Osteocyte (in vitro differentiated cells): ENCODE measurements at regions not wholly inside any gene's neighbourhood (a gene's known extent, or its start where the extent isn't known, plus 50 kb on each side); places are given as distances from the start of the nearest gene placed in this dataset.

ENCODE experiments used
- DNase-seq: peaks from one replicate; pipeline ENCODE4 v3.0.0; 2021; ENCODE audit warnings: mixed read lengths; ENCODE audit not compliant: unreplicated experiment; ENCODE audit errors: extremely low spot score
- H3K27ac Mint-ChIP-seq: one replicate; pipeline ENCODE4 v1.8.0; 2021; ENCODE audit warnings: mild to moderate bottlenecking, mixed read lengths; ENCODE audit not compliant: unreplicated experiment
- H3K27me3 Mint-ChIP-seq: one replicate; pipeline ENCODE4 v1.8.0; 2021; ENCODE audit warnings: mixed read lengths; ENCODE audit not compliant: unreplicated experiment
- H3K36me3 Mint-ChIP-seq: one replicate; pipeline ENCODE4 v1.8.0; 2021; ENCODE audit warnings: mixed read lengths; ENCODE audit not compliant: unreplicated experiment
- H3K4me1 Mint-ChIP-seq: one replicate; pipeline ENCODE4 v1.8.0; 2021; ENCODE audit warnings: mixed read lengths; ENCODE audit not compliant: unreplicated experiment
- H3K4me3 Mint-ChIP-seq: one replicate; pipeline ENCODE4 v1.8.0; 2021; ENCODE audit warnings: mild to moderate bottlenecking, moderate library complexity, mixed read lengths; ENCODE audit not compliant: unreplicated experiment
- H3K9me3 Mint-ChIP-seq: one replicate; pipeline ENCODE4 v1.8.0; 2021; ENCODE audit warnings: mixed read lengths; ENCODE audit not compliant: unreplicated experiment
- CTCF ChIP-seq: fragments of 200-600 bp; sonication (generic); IDR thresholded peaks from 2 replicates; pipeline ENCODE4 v1.5.0; 2021; ENCODE audit warnings: antibody characterized with exemption, mild to moderate bottlenecking, moderate library complexity

GRCh38 chr4:176856421-176856820 lies 63.7 kb upstream of the VEGFC start:
- no peak for DNase-seq
- peaks cover 16% of the 10 kb centered on the region for H3K9me3 Mint-ChIP-seq
- H3K4me3 Mint-ChIP-seq: no peak overlapping the region
- H3K27me3 Mint-ChIP-seq: no peaks in the 10 kb centered on the region
- no peak for TF ChIP-seq CTCF
- H3K27ac Mint-ChIP-seq: no peak overlapping the region
- H3K4me1 Mint-ChIP-seq: no peaks in the 10 kb centered on the region
- no peaks in the 10 kb centered on the region for H3K36me3 Mint-ChIP-seq

- Mint-ChIP-seq H3K36me3 (no peaks in the 10 kb centered on the region), H3K27me3 (no peaks in the 10 kb centered on the region)
- no peak for TF ChIP-seq CTCF
These were observed 66.1 kb upstream of the VEGFC start for GRCh38 chr4:176858839-176859238.

GRCh38 chr4:176864238-176864637 lies 71.5 kb upstream of the VEGFC start:
- Mint-ChIP-seq H3K27ac (no peak overlapping the region), H3K9me3 (peaks cover 18% of the 10 kb centered on the region), H3K27me3 (no peaks in the 10 kb centered on the region), H3K4me3 (no peak overlapping the region), H3K4me1 (no peaks in the 10 kb centered on the region), H3K36me3 (no peaks in the 10 kb centered on the region)
- no peak for TF ChIP-seq CTCF
- no peak for DNase-seq

More at GRCh38 chr4:176858839-176859238, 66.1 kb upstream of the VEGFC start:
- no peaks in the 10 kb centered on the region for H3K4me1 Mint-ChIP-seq
- peaks cover 18% of the 10 kb centered on the region for H3K9me3 Mint-ChIP-seq
- no peak for DNase-seq
- no peak overlapping the region for H3K4me3 Mint-ChIP-seq
- H3K27ac Mint-ChIP-seq: no peak overlapping the region

- Mint-ChIP-seq H3K36me3 (no peaks in the 10 kb centered on the region), H3K4me3 (no peak overlapping the region), H3K27ac (no peak overlapping the region), H3K4me1 (no peaks in the 10 kb centered on the region), H3K27me3 (no peaks in the 10 kb centered on the region), H3K9me3 (no peaks in the 10 kb centered on the region)
- TF ChIP-seq CTCF: no peak
- no peak for DNase-seq
These were observed 76.0 kb upstream of the VEGFC start for GRCh38 chr4:176868676-176869075.

- H3K9me3 Mint-ChIP-seq: no peaks in the 10 kb centered on the region
- no peak overlapping the region for H3K4me3 Mint-ChIP-seq
- H3K27me3 Mint-ChIP-seq: no peaks in the 10 kb centered on the region
- no peaks in the 10 kb centered on the region for H3K4me1 Mint-ChIP-seq
- no peaks in the 10 kb centered on the region for H3K36me3 Mint-ChIP-seq
- no peak for TF ChIP-seq CTCF
- DNase-seq: no peak
- H3K27ac Mint-ChIP-seq: no peak overlapping the region
These were observed 79.7 kb upstream of the VEGFC start for GRCh38 chr4:176872461-176872860.
